ENCODE measurements at regions not wholly inside any gene's neighbourhood (a gene's known extent, or its start where the extent isn't known, plus 50 kb on each side); places are given as distances from the start of the nearest gene placed in this dataset.

GRCh38 chrX:20463296-20464075, 196.8 kb upstream of the RPS6KA3 start:
- WGBS, 10 experiments: 14 to 27% methylated on average over 1 to 3 of the region's 3 CpGs; no CpG with 5 or more reads in 8 of the 10 experiments
- no peak for ATAC-seq (replicated peaks in 6 of 8)
- Histone ChIP-seq H3K4me3 (no peak overlapping the region), H3K27ac (no peak overlapping the region), H3K4me1 (replicated peaks in 1 of 2) (no peaks in the 10 kb centered on the region)
- in situ Hi-C loops (cut with MboI; ENCODE audit: low pct_unique_long_range_greater_than_20kb in 2 of 9, low sequenced_read_pairs in 9 of 9, unreplicated experiment in 9 of 9): no loop called here

GRCh38 chrX:20461576-20461975, 194.9 kb upstream of the RPS6KA3 start:
- Histone ChIP-seq H3K27ac (no peak overlapping the region), H3K4me1 (replicated peaks in 1 of 2) (no peaks in the 10 kb centered on the region), H3K4me3 (no peak overlapping the region)
- ATAC-seq (replicated peaks in 6 of 8): peak in 7 of 8 experiments; percentile 36 to 97 (median 78)
- in situ Hi-C loops (cut with MboI; ENCODE audit: low pct_unique_long_range_greater_than_20kb in 2 of 9, low sequenced_read_pairs in 9 of 9, unreplicated experiment in 9 of 9): no loop called here
- 0 to 80% (median 20%) methylated on average over 1 to 3 of the region's 3 CpGs; no CpG with 5 or more reads in 5 of the 10 experiments for WGBS, 10 experiments

DNA sequence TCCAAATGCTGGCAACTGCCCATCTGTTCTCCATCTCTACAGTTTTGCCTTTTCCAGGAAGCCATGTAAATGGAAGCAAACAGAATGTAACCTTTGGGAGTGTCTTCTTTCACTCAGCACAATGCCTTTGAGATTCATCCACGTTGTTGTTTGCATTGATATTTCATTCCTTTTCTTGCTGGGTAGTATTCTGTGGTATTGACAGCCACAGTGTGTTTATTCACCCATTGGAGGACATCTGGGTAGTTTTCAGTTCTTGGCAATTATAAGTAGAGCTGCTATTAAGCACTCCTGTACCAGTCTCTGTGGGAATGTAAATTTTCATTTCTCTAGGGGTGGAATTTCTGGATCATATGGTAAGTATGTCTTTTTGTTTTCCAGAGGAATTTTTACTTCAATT, 194.3 kb upstream of the RPS6KA3 start:
- ATAC-seq (replicated peaks in 6 of 8): peak in 4 of 8 experiments; percentile 3 to 82 (median 66)
- Histone ChIP-seq H3K4me1 (replicated peaks in 1 of 2) (no peaks in the 10 kb centered on the region), H3K4me3 (no peak overlapping the region), H3K27ac (no peak overlapping the region)
- in situ Hi-C loops (cut with MboI; ENCODE audit: low pct_unique_long_range_greater_than_20kb in 2 of 9, low sequenced_read_pairs in 9 of 9, unreplicated experiment in 9 of 9): no loop called here
- 14 to 17% methylated on average over 1 of the region's 1 CpG; no CpG with 5 or more reads in 8 of the 10 experiments for WGBS, 10 experiments

DNA sequence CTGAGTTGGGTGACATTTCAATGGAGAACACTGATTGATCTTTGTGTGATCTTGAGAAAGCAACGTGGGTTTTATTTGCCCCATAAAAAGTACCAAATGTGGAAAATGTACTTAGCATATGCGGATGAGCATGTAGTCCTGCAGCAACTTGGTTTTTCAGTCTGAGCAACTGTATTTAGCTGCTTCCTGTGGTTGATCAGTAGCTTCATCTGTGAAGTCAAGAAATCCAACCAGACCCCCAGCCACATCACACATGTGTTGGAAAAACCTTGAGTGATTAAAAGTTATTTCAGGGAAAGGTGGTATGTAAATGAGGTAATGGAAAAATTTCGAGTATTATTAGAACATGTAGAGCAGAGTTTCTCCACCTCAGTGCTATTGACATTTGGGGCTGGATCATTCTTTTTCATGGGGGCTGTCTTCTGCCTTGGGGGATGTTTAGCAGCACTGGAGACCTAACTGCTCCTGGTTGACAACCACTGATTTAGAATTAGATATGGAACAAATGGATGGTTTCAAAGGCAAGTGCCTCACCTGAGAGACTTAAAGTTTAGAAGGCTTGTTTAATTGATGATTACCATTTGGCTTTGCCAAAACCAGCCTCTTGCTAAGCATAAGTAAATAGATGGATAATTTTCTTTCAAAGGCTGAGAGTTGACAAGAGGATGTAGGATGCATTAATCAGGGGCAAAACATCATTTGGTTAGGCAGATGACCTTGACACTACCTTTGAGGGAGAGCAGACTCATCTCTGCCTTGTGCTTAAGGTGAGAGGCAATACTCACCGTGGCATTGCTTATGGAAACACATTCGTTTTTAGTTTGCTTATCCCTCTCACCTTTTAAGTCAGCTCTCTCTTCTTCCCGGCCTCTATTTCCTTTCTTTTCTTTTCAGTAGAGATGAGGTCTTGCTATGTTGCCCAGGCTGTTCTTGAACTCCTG, 193.0 kb upstream of the RPS6KA3 start:
- in situ Hi-C loops (cut with MboI; ENCODE audit: low pct_unique_long_range_greater_than_20kb in 2 of 9, low sequenced_read_pairs in 9 of 9, unreplicated experiment in 9 of 9): no loop called here
- H3K27ac ChIP-seq: no peak overlapping the region
- 0 to 100% (median 55%) methylated on average over 1 to 5 of the region's 6 CpGs; no CpG with 5 or more reads in 4 of the 10 experiments for WGBS, 10 experiments
- no peaks in the 10 kb centered on the region for H3K4me1 ChIP-seq (replicated peaks in 1 of 2)
- peak in 1 of 8 experiments; percentile 22 for ATAC-seq (replicated peaks in 6 of 8)
- no peak overlapping the region for H3K4me3 ChIP-seq

DNA sequence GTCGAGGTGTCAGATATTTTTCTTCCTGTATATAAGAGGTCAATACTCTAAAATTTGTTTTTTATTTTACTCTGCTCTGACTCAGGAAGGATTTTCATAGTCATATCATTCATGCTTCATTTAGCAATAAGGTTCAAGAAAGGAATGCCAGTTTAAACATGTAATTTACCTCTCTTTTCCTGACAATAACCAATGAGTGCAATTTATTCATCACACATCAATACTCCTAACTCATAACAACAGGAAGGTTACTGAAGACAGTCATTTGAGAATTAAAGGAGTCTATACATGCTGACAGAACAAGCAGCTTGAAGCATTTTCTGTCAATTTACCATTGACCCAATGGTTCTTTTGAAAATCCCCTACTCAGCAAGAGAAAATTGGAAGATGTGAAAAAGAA, 190.3 kb upstream of the RPS6KA3 start:
- Histone ChIP-seq H3K4me1 (replicated peaks in 1 of 2) (no peaks in the 10 kb centered on the region), H3K27ac (no peak overlapping the region), H3K4me3 (no peak overlapping the region)
- WGBS, 10 experiments: 56 to 86% (median 80%) methylated on average over 1 of the region's 1 CpG; no CpG with 5 or more reads in 7 of the 10 experiments
- in situ Hi-C loops (cut with MboI; ENCODE audit: low pct_unique_long_range_greater_than_20kb in 2 of 9, low sequenced_read_pairs in 9 of 9, unreplicated experiment in 9 of 9): no loop called here
- no peak for ATAC-seq (replicated peaks in 6 of 8)

GRCh38 chrX:20455001-20455400, 188.3 kb upstream of the RPS6KA3 start:
- H3K4me3 ChIP-seq: no peak overlapping the region
- 0 to 92% (median 41%) methylated on average over 1 to 3 of the region's 3 CpGs; no CpG with 5 or more reads in 3 of the 10 experiments for WGBS, 10 experiments
- in situ Hi-C loops (cut with MboI; ENCODE audit: low pct_unique_long_range_greater_than_20kb in 2 of 9, low sequenced_read_pairs in 9 of 9, unreplicated experiment in 9 of 9): no loop called here
- H3K4me1 ChIP-seq (replicated peaks in 1 of 2): no peaks in the 10 kb centered on the region
- H3K27ac ChIP-seq: no peak overlapping the region
- peak in 1 of 8 experiments; percentile 44 for ATAC-seq (replicated peaks in 6 of 8)

GRCh38 chrX:20454117-20454516, 187.4 kb upstream of the RPS6KA3 start:
- in situ Hi-C loops (cut with MboI; ENCODE audit: low pct_unique_long_range_greater_than_20kb in 2 of 9, low sequenced_read_pairs in 9 of 9, unreplicated experiment in 9 of 9): no loop called here
- no peak overlapping the region for H3K27ac ChIP-seq
- 0 to 43% (median 0%) methylated on average over 1 to 3 of the region's 3 CpGs; no CpG with 5 or more reads in 7 of the 10 experiments for WGBS, 10 experiments

GRCh38 chrX:20452487-20452886, 185.8 kb upstream of the RPS6KA3 start:
- Histone ChIP-seq H3K27ac (no peak overlapping the region), H3K4me1 (replicated peaks in 1 of 2) (no peaks in the 10 kb centered on the region), H3K4me3 (no peak overlapping the region)
- no peak for ATAC-seq (replicated peaks in 6 of 8)
- 22 to 100% (median 54%) methylated on average over 1 to 3 of the region's 4 CpGs; no CpG with 5 or more reads in 4 of the 10 experiments for WGBS, 10 experiments
- in situ Hi-C loops (cut with MboI; ENCODE audit: low pct_unique_long_range_greater_than_20kb in 2 of 9, low sequenced_read_pairs in 9 of 9, unreplicated experiment in 9 of 9): no loop called here

More at GRCh38 chrX:20454117-20454516, 187.4 kb upstream of the RPS6KA3 start:
- ATAC-seq (replicated peaks in 6 of 8): peak in 7 of 8 experiments; percentile 63 to 95 (median 83)
- no peaks in the 10 kb centered on the region for H3K4me1 ChIP-seq (replicated peaks in 1 of 2)
- H3K4me3 ChIP-seq: no peak overlapping the region

DNA sequence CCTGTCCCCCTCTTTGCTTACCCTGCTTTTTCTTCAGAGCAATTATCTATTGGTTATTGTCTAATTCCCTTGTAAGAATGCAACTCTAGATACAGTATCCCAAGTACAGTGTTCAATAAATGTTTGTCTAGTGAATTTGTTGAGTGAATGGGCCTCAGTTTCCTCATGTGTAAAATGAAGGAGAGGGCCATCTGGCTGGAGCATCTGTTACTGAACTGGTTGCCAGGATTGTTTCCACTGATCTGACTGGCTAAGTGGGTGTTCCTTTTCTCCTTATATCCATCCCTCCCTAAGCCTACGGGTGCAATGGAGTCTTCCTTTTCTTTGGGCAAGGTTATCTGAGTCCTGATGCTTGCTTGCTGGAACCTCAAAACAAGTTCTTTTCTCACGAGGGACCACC, 185.2 kb upstream of the RPS6KA3 start:
- in situ Hi-C loops (cut with MboI; ENCODE audit: low pct_unique_long_range_greater_than_20kb in 2 of 9, low sequenced_read_pairs in 9 of 9, unreplicated experiment in 9 of 9): no loop called here
- Histone ChIP-seq H3K27ac (no peak overlapping the region), H3K4me3 (no peak overlapping the region), H3K4me1 (replicated peaks in 1 of 2) (no peaks in the 10 kb centered on the region)
- ATAC-seq (replicated peaks in 6 of 8): no peak
- 50 to 100% (median 100%) methylated on average over 1 to 2 of the region's 2 CpGs; no CpG with 5 or more reads in 7 of the 10 experiments for WGBS, 10 experiments

DNA sequence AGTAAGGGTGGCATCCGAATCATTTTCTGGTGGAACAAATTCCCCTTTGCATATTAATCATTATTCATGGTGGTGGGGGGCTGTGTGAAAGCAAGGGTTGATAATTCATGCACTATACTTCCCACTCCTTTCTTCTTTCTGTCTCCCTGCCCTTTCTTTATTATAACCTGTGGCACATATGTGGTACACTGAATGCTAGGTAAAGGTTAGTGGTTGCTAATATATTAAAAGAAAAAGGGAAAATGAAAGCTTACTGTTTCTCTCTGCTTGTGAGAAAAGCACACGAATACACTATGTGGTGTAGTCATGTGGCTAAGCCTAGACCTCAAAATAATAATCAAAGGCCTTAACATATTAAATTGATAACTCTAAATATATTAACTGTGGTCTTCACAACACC, 178.4 kb upstream of the RPS6KA3 start:
- Histone ChIP-seq H3K4me3 (no peak overlapping the region), H3K4me1 (replicated peaks in 1 of 2) (no peaks in the 10 kb centered on the region), H3K27ac (no peak overlapping the region)
- WGBS, 10 experiments: 0 to 100% (median 63%) methylated on average over 1 to 2 of the region's 2 CpGs; no CpG with 5 or more reads in 5 of the 10 experiments
- ATAC-seq (replicated peaks in 6 of 8): no peak
- in situ Hi-C loops (cut with MboI; ENCODE audit: low pct_unique_long_range_greater_than_20kb in 2 of 9, low sequenced_read_pairs in 9 of 9, unreplicated experiment in 9 of 9): loop anchor here in 3 of 9 experiments (25.0 kb wide), 1 partner anchor 183 kb away; the partner anchor contains the start of gene RPS6KA3 (in 3 of the 3)

GRCh38 chrX:20442597-20442996, 175.9 kb upstream of the RPS6KA3 start:
- WGBS, 10 experiments: 20 to 28% methylated on average over 1 to 3 of the region's 3 CpGs; no CpG with 5 or more reads in 8 of the 10 experiments
- in situ Hi-C loops (cut with MboI; ENCODE audit: low pct_unique_long_range_greater_than_20kb in 2 of 9, low sequenced_read_pairs in 9 of 9, unreplicated experiment in 9 of 9): loop anchor here in 3 of 9 experiments (25.0 kb wide), 1 partner anchor 180 kb away; the partner anchor contains the start of gene RPS6KA3 (in 3 of the 3)
- ATAC-seq (replicated peaks in 6 of 8): peak in 5 of 8 experiments; percentile 39 to 80 (median 71)

GRCh38 chrX:20441123-20441522, 174.4 kb upstream of the RPS6KA3 start:
- no peak for ATAC-seq (replicated peaks in 6 of 8)
- Histone ChIP-seq H3K27ac (no peak overlapping the region), H3K4me3 (no peak overlapping the region), H3K4me1 (replicated peaks in 1 of 2) (no peaks in the 10 kb centered on the region)
- in situ Hi-C loops (cut with MboI; ENCODE audit: low pct_unique_long_range_greater_than_20kb in 2 of 9, low sequenced_read_pairs in 9 of 9, unreplicated experiment in 9 of 9): loop anchor here in 3 of 9 experiments (25.0 kb wide), 1 partner anchor 179 kb away; the partner anchor contains the start of gene RPS6KA3 (in 3 of the 3)
- 54 to 100% methylated on average over 1 of the region's 1 CpG; no CpG with 5 or more reads in 8 of the 10 experiments for WGBS, 10 experiments

More at GRCh38 chrX:20442597-20442996, 175.9 kb upstream of the RPS6KA3 start:
- no peaks in the 10 kb centered on the region for H3K4me1 ChIP-seq (replicated peaks in 1 of 2)
- H3K4me3 ChIP-seq: no peak overlapping the region
- no peak overlapping the region for H3K27ac ChIP-seq

Data from motor neuron (in vitro differentiated cells).